COR-L47 (cell line): ENCODE measurements at regions not wholly inside any gene's neighbourhood (a gene's known extent, or its start where the extent isn't known, plus 50 kb on each side); places are given as distances from the start of the nearest gene placed in this dataset.
"Not testable (repeated sequence)": the region's sequence is repeated elsewhere in the genome, so short reads cannot be mapped to it uniquely, and the experiment has no call there.

Experiments
- DNase-seq: peaks from one replicate; lab custom pipeline; 2025; lab: John Stamatoyannopoulos, UW

DNA sequence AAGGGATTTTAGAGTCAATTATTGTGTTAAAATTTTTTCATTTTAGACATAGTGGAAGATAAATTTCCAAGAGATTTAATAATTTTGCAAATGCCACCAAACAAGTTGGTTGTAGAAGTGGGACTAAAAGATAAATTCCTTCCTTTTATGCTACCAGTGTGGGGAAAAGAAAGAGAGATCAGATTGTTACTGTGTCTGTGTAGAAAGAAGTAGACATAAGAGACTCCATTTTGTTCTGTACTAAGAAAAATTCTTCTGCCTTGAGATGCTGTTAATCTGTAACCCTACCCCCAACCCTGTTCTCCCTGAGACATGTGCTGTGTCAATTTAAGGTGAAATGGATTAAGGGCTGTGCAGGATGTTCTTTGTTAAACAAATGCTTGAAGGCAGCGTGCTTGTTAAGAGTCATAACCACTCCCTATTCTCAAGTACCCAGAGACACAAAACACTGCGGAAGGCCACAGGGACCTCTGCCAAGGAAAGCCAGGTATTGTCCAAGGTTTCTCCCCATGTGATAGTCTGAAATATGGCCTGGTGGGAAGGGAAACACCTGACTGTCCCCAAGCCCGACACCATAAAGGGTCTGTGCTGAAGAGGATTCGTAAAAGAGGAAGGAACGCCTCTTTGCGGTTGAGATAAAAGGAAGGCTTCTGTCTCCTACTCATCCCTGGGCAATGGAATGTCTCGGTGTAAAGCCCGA is 117.0 kb downstream of the CEP44 start:
- DNase-seq, result not testable (repeated sequence)

DNA sequence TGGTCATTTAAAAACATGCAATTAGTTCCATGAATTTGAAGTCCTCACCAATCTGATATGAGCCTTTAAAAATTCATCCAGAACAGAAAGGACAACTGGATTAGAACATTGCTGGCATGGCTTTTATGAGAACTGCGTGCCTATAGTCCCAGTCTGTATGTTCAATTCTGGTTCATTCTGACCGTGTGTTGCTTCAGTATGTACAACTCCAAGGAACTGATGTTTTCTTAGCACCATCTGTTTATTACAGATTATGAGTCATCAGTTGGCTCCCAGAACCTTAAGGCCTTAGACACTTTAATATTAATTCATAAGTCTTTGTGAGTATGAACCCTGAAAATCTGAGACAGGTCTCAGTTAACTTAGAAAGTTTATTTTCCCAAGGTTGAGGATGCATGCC is 115.0 kb downstream of the CEP44 start:
- DNase-seq, result no peak

DNA sequence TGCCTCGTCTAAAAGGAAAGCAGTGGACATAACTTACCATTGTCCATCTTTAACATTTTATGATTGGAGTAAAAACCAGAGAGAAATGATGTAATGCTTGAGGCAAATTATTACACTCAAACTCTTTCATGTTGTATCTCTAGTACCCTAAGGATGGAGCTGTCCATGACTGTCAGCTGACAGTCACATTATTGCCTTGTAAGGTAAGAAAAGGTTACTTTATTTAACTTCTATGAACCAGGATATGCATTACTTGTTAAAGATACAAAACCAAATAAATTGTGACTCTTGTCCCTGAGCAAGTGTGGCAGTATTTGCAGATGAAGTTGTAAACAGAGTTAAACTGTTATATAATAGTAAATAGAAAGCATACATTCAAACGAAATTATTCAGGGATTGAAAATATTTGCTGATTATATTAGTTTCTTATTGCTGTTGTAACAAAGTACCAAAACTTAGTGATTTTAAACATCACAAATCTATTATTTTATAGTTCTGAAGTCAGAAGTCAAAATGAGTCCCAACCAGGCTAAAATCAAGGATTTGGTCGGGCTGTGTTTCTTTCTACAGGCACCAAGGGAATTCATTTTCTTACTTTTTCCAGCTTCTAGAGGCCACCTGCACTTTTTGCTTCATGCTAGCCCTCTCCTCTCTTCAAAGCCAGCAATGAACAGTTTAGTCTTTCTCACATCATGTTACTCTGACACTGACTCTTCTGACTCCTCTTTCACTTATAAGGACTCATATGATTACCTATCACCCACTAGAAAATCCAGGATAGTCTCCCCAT is 113.8 kb downstream of the CEP44 start:
- DNase-seq, result no peak

DNA sequence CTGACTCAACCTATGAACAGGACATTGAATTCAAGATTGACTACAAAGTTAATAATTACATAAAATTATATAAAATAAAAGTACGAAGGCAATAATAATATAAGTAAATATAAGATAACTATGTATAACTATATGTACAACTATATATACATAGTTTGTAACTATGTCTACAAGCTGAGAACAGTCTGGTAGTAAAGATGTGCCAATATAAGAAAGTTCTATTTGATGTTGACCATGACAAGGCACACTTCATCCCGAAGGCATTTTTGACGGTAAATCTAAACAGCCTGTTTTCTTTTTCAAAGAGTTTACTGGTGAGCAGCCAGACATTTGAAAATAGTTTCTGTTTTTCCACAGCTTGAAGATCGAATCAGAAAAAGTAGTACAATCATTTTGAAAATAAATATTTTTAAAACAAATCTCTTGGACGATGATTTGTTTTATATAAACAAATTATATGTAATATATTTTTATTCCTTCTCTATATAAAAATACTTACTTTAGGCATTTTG is 112.9 kb downstream of the CEP44 start:
- no peak for DNase-seq

DNA sequence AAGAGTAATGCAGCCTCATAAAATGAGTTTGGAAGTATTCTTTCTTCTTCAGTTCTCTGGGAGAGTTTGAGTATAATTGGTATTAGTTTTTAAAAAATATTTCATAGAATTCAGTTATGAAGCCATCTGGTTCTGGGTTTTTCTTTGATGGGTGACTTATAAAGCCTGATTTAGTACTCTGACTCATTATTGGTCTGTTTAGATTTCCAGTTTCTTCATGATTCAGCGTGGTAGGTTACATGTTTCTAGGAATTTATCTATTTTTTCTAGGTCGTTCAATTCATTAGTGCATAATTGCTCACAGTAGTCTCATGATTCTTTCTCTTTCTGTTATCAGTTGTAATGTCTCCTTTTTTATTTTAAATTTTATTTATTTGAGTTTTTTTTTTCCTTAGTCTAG is 111.2 kb downstream of the CEP44 start:
- DNase-seq, result no peak

DNA sequence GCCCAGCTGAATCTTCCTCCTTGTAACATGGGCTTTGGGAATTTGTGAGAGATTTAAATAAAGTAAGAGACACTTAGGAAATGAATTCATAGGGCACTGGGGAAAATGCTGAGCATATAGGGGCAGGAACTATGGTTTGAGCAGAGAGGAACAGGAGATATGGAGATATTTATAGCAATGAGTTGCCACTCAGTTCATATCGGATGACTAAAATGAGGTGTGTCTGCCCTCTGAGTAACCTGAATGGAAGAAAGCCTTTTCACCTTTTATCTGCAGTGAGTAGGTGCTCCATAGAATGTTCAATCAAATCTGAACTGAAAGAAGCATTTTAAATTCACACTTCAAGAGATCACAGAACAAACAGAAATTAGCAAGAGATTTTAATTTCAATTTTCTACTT is 105.7 kb downstream of the CEP44 start:
- DNase-seq, result no peak

DNA sequence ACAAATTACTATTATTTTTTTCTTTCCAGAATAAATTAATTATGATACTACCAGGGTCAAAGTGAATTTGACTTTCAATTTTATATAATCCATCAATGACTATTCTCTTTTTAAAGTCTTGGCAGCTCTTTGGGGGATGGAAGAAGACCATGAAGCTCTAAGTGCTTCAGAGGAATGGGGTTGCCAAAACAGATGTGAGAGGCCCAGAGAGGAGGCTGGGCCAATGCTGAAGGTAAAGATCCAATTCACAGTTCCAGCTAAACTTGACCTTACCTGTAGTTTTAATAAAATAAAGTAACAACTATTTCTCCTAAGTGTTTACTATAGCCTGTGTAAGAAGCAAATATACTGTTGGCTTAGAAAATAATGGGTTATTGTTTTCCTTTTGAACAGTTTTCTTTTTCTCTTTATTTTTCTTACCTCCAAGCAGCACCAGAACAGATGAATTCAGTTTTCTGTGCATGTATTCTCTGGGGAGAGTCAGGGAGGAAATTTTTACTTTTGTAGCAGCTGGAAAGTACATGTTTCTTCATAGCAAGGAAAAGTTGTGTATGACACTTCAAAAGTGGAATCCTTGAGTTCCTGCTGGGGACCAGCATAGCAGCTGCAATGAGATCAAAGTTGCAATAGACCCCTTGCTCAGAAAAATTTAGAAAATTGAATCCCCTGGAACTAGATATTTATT is 104.9 kb downstream of the CEP44 start:
- no peak for DNase-seq

DNA sequence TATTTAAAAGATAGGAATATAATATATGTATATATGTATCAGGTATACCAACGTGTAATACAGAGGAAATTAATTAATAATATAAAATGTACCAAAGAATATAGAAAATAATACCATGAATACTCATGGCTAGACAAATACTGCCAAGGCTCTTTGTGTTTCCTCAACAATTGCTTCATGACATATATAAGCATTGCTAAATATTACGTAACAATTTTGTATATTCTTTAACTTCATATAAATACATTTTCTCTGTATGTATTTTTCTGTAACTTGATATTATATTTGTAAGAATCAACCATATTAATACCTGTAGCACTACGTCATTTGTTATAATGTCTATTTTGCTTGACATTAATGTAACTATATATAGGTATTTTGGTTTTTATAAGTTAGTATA is 104.0 kb downstream of the CEP44 start:
- no peak for DNase-seq

DNA sequence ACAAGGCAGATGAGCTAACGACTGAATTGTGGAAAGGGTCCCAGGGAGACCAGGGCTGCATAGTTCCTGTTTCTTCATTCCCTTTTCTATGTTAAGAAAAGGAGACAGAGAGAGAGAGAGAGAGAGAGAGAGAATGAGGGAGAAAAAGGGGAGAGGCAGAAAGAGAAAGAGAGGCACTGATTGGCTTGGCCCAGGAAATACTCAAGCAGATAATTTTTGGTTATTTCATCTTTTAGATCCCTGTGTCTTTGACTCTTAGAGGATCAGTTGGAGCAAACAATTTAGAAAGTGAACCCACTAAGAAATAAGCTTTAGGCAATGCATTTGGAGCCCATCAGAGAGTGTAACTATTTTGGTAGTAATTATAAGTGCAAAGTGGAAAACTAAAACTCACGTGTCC is 103.4 kb downstream of the CEP44 start:
- DNase-seq, result no peak

DNA sequence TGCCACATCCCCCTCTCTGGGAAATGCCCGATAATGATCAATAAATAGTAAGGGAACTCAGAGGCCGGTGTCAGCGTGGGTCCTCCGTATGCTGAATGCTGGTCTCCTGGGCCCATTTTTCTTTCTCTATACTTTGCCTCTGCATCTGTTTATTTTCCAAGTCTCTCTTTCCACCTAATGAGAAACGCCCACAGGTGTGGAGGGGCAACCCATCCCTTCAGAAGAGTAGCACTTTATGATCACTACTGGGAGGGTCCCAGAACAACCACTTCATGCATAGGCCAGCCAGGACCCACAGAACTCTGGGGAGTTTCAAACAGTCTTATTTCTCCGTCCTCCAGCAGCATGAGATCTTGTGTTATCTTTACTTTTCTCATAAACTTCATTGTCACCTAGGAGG is 100.1 kb downstream of the CEP44 start:
- DNase-seq, result no peak

DNA sequence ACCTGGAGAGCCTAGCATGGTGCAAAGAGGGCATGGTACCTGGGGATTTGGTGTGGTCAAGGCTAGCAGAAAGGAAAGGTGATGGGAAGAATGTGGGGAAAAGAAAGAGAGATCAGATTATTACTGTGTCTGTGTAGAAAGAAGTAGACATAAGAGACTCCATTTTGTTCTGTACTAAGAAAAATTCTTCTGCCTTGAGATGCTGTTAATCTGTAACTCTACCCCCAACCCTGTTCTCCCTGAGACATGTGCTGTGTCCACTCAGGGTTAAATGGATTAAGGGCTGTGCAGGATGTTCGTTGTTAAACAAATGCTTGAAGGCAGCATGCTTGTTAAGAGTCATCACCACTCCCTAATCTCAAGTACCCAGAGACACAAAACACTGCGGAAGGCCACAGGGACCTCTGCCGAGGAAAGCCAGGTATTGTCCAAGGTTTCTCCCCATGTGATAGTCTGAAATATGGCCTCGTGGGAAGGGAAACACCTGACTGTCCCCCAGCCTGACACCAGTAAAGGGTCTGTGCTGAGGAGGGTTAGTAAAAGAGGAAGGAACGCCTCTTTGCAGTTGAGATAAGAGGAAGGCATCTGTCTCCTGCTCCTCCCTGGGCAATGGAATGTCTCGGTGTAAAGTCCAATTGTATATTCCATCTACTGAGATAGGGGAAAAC is 99.4 kb downstream of the CEP44 start:
- not testable (repeated sequence) for DNase-seq
